Transverse colon (tissue), 3 donors: ENCODE measurements at regions not wholly inside any gene's neighbourhood (a gene's known extent, or its start where the extent isn't known, plus 50 kb on each side); places are given as distances from the start of the nearest gene placed in this dataset.

ENCODE experiments used
- CTCF ChIP-seq, 5 experiments: fragments of 200-600 bp in 3 of 5; fragments of 450-650 bp in 2 of 5; sonication (generic) in 3 of 5; IDR thresholded peaks; 1 replicate in 2 of 5; 2 replicates in 3 of 5; pipeline ENCODE4 v1.5.1; 2016 to 2017; ENCODE audit warnings: antibody characterized with exemption in 5 of 5, inconsistent platforms in 3 of 5, mild to moderate bottlenecking in 2 of 5, moderate library complexity in 1 of 5
- EP300 ChIP-seq: sonication (generic); formaldehyde crosslinking; IDR thresholded peaks from one replicate; pipeline ENCODE4 v1.6.1; 2017; ENCODE audit warnings: antibody characterized with exemption, low read depth
- POLR2A ChIP-seq: fragments of 450-650 bp; IDR thresholded peaks from one replicate; pipeline ENCODE4 v1.6.1; 2016; ENCODE audit warnings: antibody characterized with exemption, mild to moderate bottlenecking, moderate library complexity

DNA sequence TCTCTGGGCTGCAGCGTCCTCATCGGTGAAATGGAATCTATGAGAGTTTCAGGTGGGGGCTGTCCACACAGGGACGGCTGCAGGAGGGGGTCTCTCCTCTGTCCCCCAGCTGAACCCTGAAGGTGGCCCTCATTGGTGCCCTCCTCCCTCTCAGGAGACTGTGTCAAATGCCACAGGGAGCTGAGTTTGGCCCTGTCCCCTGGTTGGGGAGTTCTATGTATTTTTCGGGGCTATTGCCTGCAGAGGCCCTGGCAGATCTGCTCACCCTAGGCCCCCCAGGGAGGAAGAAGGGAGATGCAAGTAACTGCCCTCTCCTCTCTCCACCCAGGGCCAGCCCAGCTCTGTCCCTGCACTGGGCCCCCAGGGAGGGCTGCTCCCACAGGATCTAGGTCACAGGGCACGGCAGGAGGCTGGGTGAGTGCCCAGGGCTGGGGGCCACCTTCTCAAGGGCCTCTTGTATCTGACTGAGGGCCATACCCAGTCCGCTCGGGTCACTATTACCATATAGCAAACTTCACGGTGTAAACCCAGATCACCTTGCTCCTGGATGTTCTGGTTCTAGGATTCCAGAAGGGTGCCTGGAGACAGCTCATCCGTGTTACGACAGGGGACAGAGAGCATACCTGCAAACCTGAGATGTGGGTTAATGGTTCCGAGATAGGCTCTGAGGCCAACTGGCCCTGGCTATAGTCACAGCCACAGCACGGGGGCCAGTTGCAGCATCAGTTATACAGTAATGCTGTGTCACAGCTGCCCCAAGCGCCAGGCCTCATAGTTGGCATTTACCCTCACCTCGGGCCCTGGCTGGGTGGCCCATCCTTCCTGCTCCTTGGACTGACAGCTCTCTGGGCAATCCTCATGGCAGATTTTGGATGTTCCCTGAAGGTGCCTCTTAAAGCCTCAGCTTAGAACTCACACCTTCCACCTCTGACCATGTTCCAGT, 102.4 kb upstream of the PRR23E start:
- TF ChIP-seq CTCF (IDR thresholded peaks at IDR 0.05) (no peak), POLR2A (no peak), EP300 (no peak)
